ENCODE measurements at regions not wholly inside any gene's neighbourhood (a gene's known extent, or its start where the extent isn't known, plus 50 kb on each side); places are given as distances from the start of the nearest gene placed in this dataset.
"Not testable (repeated sequence)": the region's sequence is repeated elsewhere in the genome, so short reads cannot be mapped to it uniquely, and the experiment has no call there.

GRCh38 chr15:87537295-87537694, 719.2 kb downstream of the NTRK3 start (continued):
- TF ChIP-seq, protein P1, sequence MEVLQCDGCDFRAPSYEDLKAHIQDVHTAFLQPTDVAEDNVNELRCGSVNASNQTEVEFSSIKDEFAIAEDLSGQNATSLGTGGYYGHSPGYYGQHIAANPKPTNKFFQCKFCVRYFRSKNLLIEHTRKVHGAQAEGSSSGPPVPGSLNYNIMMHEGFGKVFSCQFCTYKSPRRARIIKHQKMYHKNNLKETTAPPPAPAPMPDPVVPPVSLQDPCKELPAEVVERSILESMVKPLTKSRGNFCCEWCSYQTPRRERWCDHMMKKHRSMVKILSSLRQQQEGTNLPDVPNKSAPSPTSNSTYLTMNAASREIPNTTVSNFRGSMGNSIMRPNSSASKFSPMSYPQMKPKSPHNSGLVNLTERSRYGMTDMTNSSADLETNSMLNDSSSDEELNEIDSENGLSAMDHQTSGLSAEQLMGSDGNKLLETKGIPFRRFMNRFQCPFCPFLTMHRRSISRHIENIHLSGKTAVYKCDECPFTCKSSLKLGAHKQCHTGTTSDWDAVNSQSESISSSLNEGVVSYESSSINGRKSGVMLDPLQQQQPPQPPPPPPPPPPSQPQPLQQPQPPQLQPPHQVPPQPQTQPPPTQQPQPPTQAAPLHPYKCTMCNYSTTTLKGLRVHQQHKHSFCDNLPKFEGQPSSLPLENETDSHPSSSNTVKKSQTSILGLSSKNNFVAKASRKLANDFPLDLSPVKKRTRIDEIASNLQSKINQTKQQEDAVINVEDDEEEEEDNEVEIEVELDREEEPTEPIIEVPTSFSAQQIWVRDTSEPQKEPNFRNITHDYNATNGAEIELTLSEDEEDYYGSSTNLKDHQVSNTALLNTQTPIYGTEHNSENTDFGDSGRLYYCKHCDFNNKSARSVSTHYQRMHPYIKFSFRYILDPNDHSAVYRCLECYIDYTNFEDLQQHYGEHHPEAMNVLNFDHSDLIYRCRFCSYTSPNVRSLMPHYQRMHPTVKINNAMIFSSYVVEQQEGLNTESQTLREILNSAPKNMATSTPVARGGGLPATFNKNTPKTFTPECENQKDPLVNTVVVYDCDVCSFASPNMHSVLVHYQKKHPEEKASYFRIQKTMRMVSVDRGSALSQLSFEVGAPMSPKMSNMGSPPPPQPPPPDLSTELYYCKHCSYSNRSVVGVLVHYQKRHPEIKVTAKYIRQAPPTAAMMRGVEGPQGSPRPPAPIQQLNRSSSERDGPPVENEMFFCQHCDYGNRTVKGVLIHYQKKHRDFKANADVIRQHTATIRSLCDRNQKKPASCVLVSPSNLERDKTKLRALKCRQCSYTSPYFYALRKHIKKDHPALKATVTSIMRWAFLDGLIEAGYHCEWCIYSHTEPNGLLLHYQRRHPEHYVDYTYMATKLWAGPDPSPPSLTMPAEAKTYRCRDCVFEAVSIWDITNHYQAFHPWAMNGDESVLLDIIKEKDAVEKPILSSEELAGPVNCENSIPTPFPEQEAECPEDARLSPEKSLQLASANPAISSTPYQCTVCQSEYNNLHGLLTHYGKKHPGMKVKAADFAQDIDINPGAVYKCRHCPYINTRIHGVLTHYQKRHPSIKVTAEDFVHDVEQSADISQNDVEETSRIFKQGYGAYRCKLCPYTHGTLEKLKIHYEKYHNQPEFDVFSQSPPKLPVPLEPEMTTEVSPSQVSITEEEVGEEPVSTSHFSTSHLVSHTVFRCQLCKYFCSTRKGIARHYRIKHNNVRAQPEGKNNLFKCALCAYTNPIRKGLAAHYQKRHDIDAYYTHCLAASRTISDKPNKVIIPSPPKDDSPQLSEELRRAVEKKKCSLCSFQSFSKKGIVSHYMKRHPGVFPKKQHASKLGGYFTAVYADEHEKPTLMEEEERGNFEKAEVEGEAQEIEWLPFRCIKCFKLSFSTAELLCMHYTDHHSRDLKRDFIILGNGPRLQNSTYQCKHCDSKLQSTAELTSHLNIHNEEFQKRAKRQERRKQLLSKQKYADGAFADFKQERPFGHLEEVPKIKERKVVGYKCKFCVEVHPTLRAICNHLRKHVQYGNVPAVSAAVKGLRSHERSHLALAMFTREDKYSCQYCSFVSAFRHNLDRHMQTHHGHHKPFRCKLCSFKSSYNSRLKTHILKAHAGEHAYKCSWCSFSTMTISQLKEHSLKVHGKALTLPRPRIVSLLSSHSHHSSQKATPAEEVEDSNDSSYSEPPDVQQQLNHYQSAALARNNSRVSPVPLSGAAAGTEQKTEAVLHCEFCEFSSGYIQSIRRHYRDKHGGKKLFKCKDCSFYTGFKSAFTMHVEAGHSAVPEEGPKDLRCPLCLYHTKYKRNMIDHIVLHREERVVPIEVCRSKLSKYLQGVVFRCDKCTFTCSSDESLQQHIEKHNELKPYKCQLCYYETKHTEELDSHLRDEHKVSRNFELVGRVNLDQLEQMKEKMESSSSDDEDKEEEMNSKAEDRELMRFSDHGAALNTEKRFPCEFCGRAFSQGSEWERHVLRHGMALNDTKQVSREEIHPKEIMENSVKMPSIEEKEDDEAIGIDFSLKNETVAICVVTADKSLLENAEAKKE (CRISPR knock-in tag; IDR thresholded peaks at IDR 0.05) = no peak

DNA sequence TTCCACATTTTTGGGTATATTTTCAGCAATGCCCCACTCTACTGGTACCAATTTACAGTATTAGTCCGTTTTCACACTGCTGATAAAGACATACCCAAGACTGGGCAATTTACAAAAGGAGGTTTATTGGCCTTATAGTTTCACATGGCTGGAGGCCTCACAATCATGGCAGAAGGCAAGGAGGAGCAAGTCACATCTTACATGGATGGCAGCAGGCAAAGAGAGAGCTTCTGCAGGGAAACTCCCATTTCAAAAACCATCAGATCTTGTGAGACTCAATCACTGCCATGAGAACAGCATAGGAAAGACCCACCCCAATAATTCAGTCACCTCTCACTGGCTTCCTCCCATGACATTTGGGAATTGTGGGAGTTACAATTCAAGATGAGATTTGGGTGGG, 722.9 kb downstream of the NTRK3 start:
- not testable (repeated sequence) for DNase-seq (ENCODE audit: low spot score); H3K4me3 ChIP-seq; H3K27ac Mint-ChIP-seq; H3F3A ChIP-seq (replicated peaks; ENCODE audit: low read depth); ATAC-seq; H3K27me3 Mint-ChIP-seq (ENCODE audit: insufficient read depth, low read depth, poor library complexity); H3K27me3 ChIP-seq (ENCODE audit: insufficient read depth); H3K36me3 ChIP-seq (ENCODE audit: insufficient read depth); H2AFZ ChIP-seq; H3K36me3 Mint-ChIP-seq (ENCODE audit: low read depth); H4K20me1 ChIP-seq (replicated peaks; ENCODE audit: insufficient read depth); H3K4me1 ChIP-seq (ENCODE audit: insufficient read depth); H3K9me2 ChIP-seq (ENCODE audit: insufficient read depth); H3K4me1 Mint-ChIP-seq; H3K4me2 ChIP-seq; H3K4me3 Mint-ChIP-seq; H3K79me2 ChIP-seq (replicated peaks; ENCODE audit: insufficient read depth); H3K27ac ChIP-seq (ENCODE audit: low read depth)
- peaks cover 21% of the 10 kb centered on the region for H3K9me3 Mint-ChIP-seq

GRCh38 chr15:87528873-87529272, 727.7 kb downstream of the NTRK3 start:
- Mint-ChIP-seq H3K4me3 (no peak overlapping the region), H3K27ac (no peak overlapping the region)
- H3K4me2 ChIP-seq = no peak overlapping the region
- TF ChIP-seq EZH2phosphoT487 (IDR thresholded peaks at IDR 0.05; ENCODE audit: unreplicated experiment) (no peak), EZH2 (IDR thresholded peaks at IDR 0.05; ENCODE audit: low read depth, unreplicated experiment) (no peak), STAT1 (IDR thresholded peaks at IDR 0.05; ENCODE audit: unreplicated experiment) (no peak)
- TF ChIP-seq, protein P1 (CRISPR knock-in tag; IDR thresholded peaks at IDR 0.05) = no peak

More at GRCh38 chr15:87528873-87529272, 727.7 kb downstream of the NTRK3 start:
- Histone ChIP-seq H2AFZ (no peak overlapping the region), H3K36me3 (ENCODE audit: insufficient read depth) (no peaks in the 10 kb centered on the region), H3K4me1 (ENCODE audit: insufficient read depth) (no peaks in the 10 kb centered on the region), H3K4me3 (no peak overlapping the region), H3K27me3 (ENCODE audit: insufficient read depth) (no peaks in the 10 kb centered on the region), H3K79me2 (replicated peaks; ENCODE audit: insufficient read depth) (no peaks in the 10 kb centered on the region), H3K9me2 (ENCODE audit: insufficient read depth) (no peaks in the 10 kb centered on the region), H4K20me1 (replicated peaks; ENCODE audit: insufficient read depth) (no peaks in the 10 kb centered on the region), H3F3A (replicated peaks; ENCODE audit: low read depth) (no peaks in the 10 kb centered on the region), H3K27ac (ENCODE audit: low read depth) (no peak overlapping the region)
- no peaks in the 10 kb centered on the region for H3K4me1 Mint-ChIP-seq
- peaks cover 2% of the 10 kb centered on the region; the same call in 1 of the 3 replicates for H3K36me3 Mint-ChIP-seq (ENCODE audit: low read depth)
- DNase-seq (ENCODE audit: low spot score) (no peak), ATAC-seq (no peak)
- H3K27me3 Mint-ChIP-seq (ENCODE audit: insufficient read depth, low read depth, poor library complexity) = peaks cover 3% of the 10 kb centered on the region
- H3K9me3 Mint-ChIP-seq = peaks cover 13% of the 10 kb centered on the region; the same call in 2 of the 3 replicates
